ENCODE measurements at regions not wholly inside any gene's neighbourhood (a gene's known extent, or its start where the extent isn't known, plus 50 kb on each side); places are given as distances from the start of the nearest gene placed in this dataset.

DNA sequence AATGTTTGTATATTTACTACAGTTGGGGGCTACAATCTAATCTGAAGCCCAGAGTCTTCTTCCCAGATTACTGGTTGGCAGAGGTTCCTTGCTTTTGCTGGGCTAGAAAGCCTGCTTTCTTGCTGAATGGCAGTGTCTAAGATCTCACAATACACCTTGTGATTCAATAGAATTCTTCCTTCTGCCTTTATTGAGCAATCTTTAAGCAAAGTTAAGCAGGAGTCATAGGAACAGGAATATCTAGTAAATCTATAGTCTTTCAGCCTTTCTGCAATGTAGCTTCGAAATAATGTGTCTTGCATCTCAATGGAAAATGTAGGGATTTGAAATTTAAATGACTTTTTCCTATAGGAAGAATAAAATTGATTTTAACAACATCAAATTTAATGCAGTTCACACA is 346.1 kb downstream of the SLITRK1 start:
- POLR2A ChIA-PET = no interaction called here
- no peaks in the 10 kb centered on the region for H3K36me3 ChIP-seq (ENCODE audit: control insufficient read depth in 2 of 2, insufficient read depth in 1 of 2, low read length in 2 of 2)

DNA sequence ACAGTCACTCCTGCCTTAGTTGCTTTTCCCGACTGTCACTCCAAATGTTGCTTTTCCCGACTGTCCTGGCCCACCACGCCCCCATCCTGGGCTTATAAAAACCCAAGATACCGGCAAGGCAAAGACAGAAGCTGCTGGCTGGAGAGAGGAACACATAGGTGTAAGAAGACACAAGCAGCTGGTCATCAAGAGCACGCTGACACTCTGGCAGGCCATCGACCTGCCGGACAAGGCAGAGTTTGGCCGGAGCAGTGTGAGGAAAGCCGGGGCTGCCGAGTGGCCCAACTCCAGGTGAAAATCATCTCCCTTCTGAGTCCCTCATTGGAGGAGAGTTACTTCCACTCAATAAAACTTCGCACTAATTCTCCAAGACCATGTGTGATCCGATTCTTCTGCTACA is 349.5 kb downstream of the SLITRK1 start:
- ChIA-PET CTCF (no interaction called here), POLR2A (no interaction called here)
- H3K27ac ChIP-seq (ENCODE audit: extremely low read depth, low read depth, low read length) = no peak overlapping the region
- TF ChIP-seq, protein P1, sequence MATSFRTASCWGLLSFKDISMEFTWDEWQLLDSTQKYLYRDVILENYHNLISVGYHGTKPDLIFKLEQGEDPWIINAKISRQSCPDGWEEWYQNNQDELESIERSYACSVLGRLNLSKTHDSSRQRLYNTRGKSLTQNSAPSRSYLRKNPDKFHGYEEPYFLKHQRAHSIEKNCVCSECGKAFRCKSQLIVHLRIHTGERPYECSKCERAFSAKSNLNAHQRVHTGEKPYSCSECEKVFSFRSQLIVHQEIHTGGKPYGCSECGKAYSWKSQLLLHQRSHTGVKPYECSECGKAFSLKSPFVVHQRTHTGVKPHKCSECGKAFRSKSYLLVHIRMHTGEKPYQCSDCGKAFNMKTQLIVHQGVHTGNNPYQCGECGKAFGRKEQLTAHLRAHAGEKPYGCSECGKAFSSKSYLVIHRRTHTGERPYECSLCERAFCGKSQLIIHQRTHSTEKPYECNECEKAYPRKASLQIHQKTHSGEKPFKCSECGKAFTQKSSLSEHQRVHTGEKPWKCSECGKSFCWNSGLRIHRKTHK (tag by site-specific recombination; IDR thresholded peaks at IDR 0.05) = no peak
- TF ChIP-seq ZNF777 (tag by site-specific recombination; IDR thresholded peaks at IDR 0.05; ENCODE audit: borderline replicate concordance) (no peak), ZNF350 (tag by site-specific recombination; IDR thresholded peaks at IDR 0.05) (no peak), BCL11B (tag by site-specific recombination; IDR thresholded peaks at IDR 0.05; ENCODE audit: low read depth) (no peak), HOXD13 (CRISPR knock-in tag; IDR thresholded peaks at IDR 0.05; ENCODE audit: borderline replicate concordance) (no peak), ZBTB1 (tag by site-specific recombination; IDR thresholded peaks at IDR 0.05) (no peak), ZNF530 (tag by site-specific recombination; IDR thresholded peaks at IDR 0.05; ENCODE audit: low read depth) (no peak), GLI4 (tag by site-specific recombination; IDR thresholded peaks at IDR 0.05) (no peak), ZNF175 (tag by site-specific recombination; IDR thresholded peaks at IDR 0.05) (no peak)
- H3K4me1 ChIP-seq (ENCODE audit: control insufficient read depth, insufficient read depth, low read length) = no peaks in the 10 kb centered on the region
- no peaks in the 10 kb centered on the region for H3K9me3 ChIP-seq (ENCODE audit: control insufficient read depth, insufficient read depth, low read depth, low read length)
- no peak overlapping the region for H3K4me3 ChIP-seq (ENCODE audit: low read depth, low read length)
- no peaks in the 10 kb centered on the region for H3K36me3 ChIP-seq (ENCODE audit: control insufficient read depth in 2 of 2, insufficient read depth in 1 of 2, low read length in 2 of 2)

More for the DNA sequence above, 346.1 kb downstream of the SLITRK1 start:
- H3K4me1 ChIP-seq (ENCODE audit: control insufficient read depth, insufficient read depth, low read length) = no peaks in the 10 kb centered on the region
- CTCF ChIA-PET = no interaction called here
- H3K9me3 ChIP-seq (ENCODE audit: control insufficient read depth, insufficient read depth, low read depth, low read length) = no peaks in the 10 kb centered on the region
- H3K27ac ChIP-seq (ENCODE audit: extremely low read depth, low read depth, low read length) = no peak overlapping the region
- TF ChIP-seq ZNF664 (tag by site-specific recombination; IDR thresholded peaks at IDR 0.05) = no peak
- TF ChIP-seq, protein P2, sequence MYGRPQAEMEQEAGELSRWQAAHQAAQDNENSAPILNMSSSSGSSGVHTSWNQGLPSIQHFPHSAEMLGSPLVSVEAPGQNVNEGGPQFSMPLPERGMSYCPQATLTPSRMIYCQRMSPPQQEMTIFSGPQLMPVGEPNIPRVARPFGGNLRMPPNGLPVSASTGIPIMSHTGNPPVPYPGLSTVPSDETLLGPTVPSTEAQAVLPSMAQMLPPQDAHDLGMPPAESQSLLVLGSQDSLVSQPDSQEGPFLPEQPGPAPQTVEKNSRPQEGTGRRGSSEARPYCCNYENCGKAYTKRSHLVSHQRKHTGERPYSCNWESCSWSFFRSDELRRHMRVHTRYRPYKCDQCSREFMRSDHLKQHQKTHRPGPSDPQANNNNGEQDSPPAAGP (tag by site-specific recombination; IDR thresholded peaks at IDR 0.05) = no peak
- no peak for TF ChIP-seq ZNF175 (tag by site-specific recombination; IDR thresholded peaks at IDR 0.05)
- TF ChIP-seq, protein P3, sequence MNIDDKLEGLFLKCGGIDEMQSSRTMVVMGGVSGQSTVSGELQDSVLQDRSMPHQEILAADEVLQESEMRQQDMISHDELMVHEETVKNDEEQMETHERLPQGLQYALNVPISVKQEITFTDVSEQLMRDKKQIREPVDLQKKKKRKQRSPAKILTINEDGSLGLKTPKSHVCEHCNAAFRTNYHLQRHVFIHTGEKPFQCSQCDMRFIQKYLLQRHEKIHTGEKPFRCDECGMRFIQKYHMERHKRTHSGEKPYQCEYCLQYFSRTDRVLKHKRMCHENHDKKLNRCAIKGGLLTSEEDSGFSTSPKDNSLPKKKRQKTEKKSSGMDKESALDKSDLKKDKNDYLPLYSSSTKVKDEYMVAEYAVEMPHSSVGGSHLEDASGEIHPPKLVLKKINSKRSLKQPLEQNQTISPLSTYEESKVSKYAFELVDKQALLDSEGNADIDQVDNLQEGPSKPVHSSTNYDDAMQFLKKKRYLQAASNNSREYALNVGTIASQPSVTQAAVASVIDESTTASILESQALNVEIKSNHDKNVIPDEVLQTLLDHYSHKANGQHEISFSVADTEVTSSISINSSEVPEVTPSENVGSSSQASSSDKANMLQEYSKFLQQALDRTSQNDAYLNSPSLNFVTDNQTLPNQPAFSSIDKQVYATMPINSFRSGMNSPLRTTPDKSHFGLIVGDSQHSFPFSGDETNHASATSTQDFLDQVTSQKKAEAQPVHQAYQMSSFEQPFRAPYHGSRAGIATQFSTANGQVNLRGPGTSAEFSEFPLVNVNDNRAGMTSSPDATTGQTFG (tag by site-specific recombination; IDR thresholded peaks at IDR 0.05; ENCODE audit: borderline replicate concordance) = no peak
- TF ChIP-seq HOXD13 (CRISPR knock-in tag; IDR thresholded peaks at IDR 0.05; ENCODE audit: borderline replicate concordance) = no peak
- no peak for TF ChIP-seq ZNF501 (tag by site-specific recombination; IDR thresholded peaks at IDR 0.05)
- TF ChIP-seq REPIN1 (tag by site-specific recombination; IDR thresholded peaks at IDR 0.05; ENCODE audit: low read depth) = no peak
- no peak overlapping the region for H3K4me3 ChIP-seq (ENCODE audit: low read depth, low read length)

DNA sequence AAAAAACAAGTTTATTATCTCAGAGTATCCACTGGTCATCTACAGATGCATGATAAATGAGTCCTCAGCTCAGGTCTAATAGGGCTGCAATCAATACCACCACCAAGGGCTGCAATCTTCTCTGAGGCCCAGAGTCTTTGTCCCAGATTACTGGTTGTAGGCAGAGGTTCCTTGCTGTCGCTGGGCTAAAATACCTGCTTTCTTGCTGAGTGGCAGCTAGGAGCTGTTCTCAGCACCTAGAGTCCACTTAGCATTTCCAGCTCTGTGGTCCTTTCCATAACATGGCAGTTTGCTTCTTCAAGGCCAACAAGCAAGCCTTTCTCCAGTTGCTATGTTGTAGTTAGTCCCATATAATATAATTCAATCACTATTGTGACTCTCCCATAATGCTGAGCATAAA is 351.3 kb downstream of the SLITRK1 start:
- H3K27ac ChIP-seq (ENCODE audit: extremely low read depth, low read depth, low read length) = no peak overlapping the region
- H3K4me3 ChIP-seq (ENCODE audit: low read depth, low read length) = no peak overlapping the region
- H3K4me1 ChIP-seq (ENCODE audit: control insufficient read depth, insufficient read depth, low read length) = no peaks in the 10 kb centered on the region
- TF ChIP-seq ZNF274 (IDR thresholded peaks at IDR 0.05; ENCODE audit: low read length) (no peak), ZNF274 (tag by site-specific recombination; IDR thresholded peaks at IDR 0.05; ENCODE audit: borderline replicate concordance) (no peak)
- H3K36me3 ChIP-seq (ENCODE audit: control insufficient read depth in 2 of 2, insufficient read depth in 1 of 2, low read length in 2 of 2) = no peaks in the 10 kb centered on the region
- H3K9me3 ChIP-seq (ENCODE audit: control insufficient read depth, insufficient read depth, low read depth, low read length) = no peaks in the 10 kb centered on the region
- CTCF ChIA-PET = no interaction called here
- POLR2A ChIA-PET = no interaction called here
